ENCODE measurements at regions not wholly inside any gene's neighbourhood (a gene's known extent, or its start where the extent isn't known, plus 50 kb on each side); places are given as distances from the start of the nearest gene placed in this dataset.

GRCh38 chr17:77738751-77739531 lies 219.6 kb upstream of the TNRC6C start:
- peaks cover 0 to 2% (median 0%) of the 10 kb centered on the region in 7 donors for H3K9me3 Mint-ChIP-seq
- no peaks in the 10 kb centered on the region for H3K36me3 ChIP-seq (ENCODE audit: control insufficient read depth, insufficient read depth, low read length)
- no peaks in the 10 kb centered on the region for H3K36me3 Mint-ChIP-seq
- DNase-seq (no peak), ATAC-seq (ENCODE audit: low read depth in 2 of 2) (no peak)
- peaks cover 0 to 5% of the 10 kb centered on the region in 2 experiments for H3K9me3 ChIP-seq (ENCODE audit: control insufficient read depth in 2 of 2, low read length in 2 of 2)
- H3K27ac Mint-ChIP-seq, result no peak overlapping the region
- H3K4me3 Mint-ChIP-seq, result no peak overlapping the region
- no peaks in the 10 kb centered on the region for H3K4me1 ChIP-seq (ENCODE audit: control insufficient read depth, insufficient read depth, low read length, poor library complexity, severe bottlenecking)
- H3K27me3 ChIP-seq (ENCODE audit: control insufficient read depth, insufficient read depth, low read length), result no peaks in the 10 kb centered on the region
- H3K4me3 ChIP-seq (ENCODE audit: low read depth, low read length), result no peak overlapping the region
- H3K4me1 Mint-ChIP-seq, result no peaks in the 10 kb centered on the region
- H3K27ac ChIP-seq (ENCODE audit: insufficient read depth, low read length, poor library complexity, severe bottlenecking), result no peak overlapping the region
- H3K27me3 Mint-ChIP-seq, result peaks cover 18% of the 10 kb centered on the region

- DNase-seq, result no peak
- H3K36me3 Mint-ChIP-seq, result no peaks in the 10 kb centered on the region
- Histone ChIP-seq H3K4me3 (ENCODE audit: low read depth, low read length) (no peak overlapping the region), H3K4me1 (ENCODE audit: control insufficient read depth, insufficient read depth, low read length, poor library complexity, severe bottlenecking) (no peaks in the 10 kb centered on the region), H3K27me3 (ENCODE audit: control insufficient read depth, insufficient read depth, low read length) (no peaks in the 10 kb centered on the region), H3K36me3 (ENCODE audit: control insufficient read depth, insufficient read depth, low read length) (no peaks in the 10 kb centered on the region), H3K9me3 (ENCODE audit: control insufficient read depth in 2 of 2, low read length in 2 of 2) (peaks cover 0 to 5% of the 10 kb centered on the region in 2 experiments), H3K27ac (ENCODE audit: insufficient read depth, low read length, poor library complexity, severe bottlenecking) (no peak overlapping the region)
- peaks cover 0 to 6% (median 0%) of the 10 kb centered on the region in 7 donors for H3K9me3 Mint-ChIP-seq
- H3K27me3 Mint-ChIP-seq, result peaks cover 18% of the 10 kb centered on the region
- H3K27ac Mint-ChIP-seq, result no peak overlapping the region
- H3K4me3 Mint-ChIP-seq, result no peak overlapping the region
- no peak for ATAC-seq (ENCODE audit: low read depth in 2 of 2)
- no peaks in the 10 kb centered on the region for H3K4me1 Mint-ChIP-seq
Observed at GRCh38 chr17:77740481-77740880, 218.0 kb upstream of the TNRC6C start.

GRCh38 chr17:77741109-77741508 lies 217.4 kb upstream of the TNRC6C start:
- Mint-ChIP-seq H3K36me3 (no peaks in the 10 kb centered on the region), H3K9me3 (peaks cover 0 to 6% (median 0%) of the 10 kb centered on the region in 7 donors), H3K4me3 (no peak overlapping the region), H3K27me3 (peaks cover 18% of the 10 kb centered on the region), H3K4me1 (no peaks in the 10 kb centered on the region), H3K27ac (no peak overlapping the region)
- Histone ChIP-seq H3K27ac (ENCODE audit: insufficient read depth, low read length, poor library complexity, severe bottlenecking) (no peak overlapping the region), H3K27me3 (ENCODE audit: control insufficient read depth, insufficient read depth, low read length) (no peaks in the 10 kb centered on the region), H3K36me3 (ENCODE audit: control insufficient read depth, insufficient read depth, low read length) (no peaks in the 10 kb centered on the region), H3K4me1 (ENCODE audit: control insufficient read depth, insufficient read depth, low read length, poor library complexity, severe bottlenecking) (no peaks in the 10 kb centered on the region), H3K9me3 (ENCODE audit: control insufficient read depth in 2 of 2, low read length in 2 of 2) (peaks cover 0 to 5% of the 10 kb centered on the region in 2 experiments), H3K4me3 (ENCODE audit: low read depth, low read length) (no peak overlapping the region)
- ATAC-seq (ENCODE audit: low read depth in 2 of 2) (no peak), DNase-seq (peak in 1 of 3 donors; percentile 40)

GRCh38 chr17:77742579-77742978 lies 215.9 kb upstream of the TNRC6C start:
- ATAC-seq (ENCODE audit: low read depth in 2 of 2) (no peak), DNase-seq (no peak)
- Histone ChIP-seq H3K4me3 (ENCODE audit: low read depth, low read length) (no peak overlapping the region), H3K27ac (ENCODE audit: insufficient read depth, low read length, poor library complexity, severe bottlenecking) (no peak overlapping the region), H3K4me1 (ENCODE audit: control insufficient read depth, insufficient read depth, low read length, poor library complexity, severe bottlenecking) (no peaks in the 10 kb centered on the region), H3K27me3 (ENCODE audit: control insufficient read depth, insufficient read depth, low read length) (no peaks in the 10 kb centered on the region), H3K9me3 (ENCODE audit: control insufficient read depth in 2 of 2, low read length in 2 of 2) (peaks cover 0 to 5% of the 10 kb centered on the region in 2 experiments), H3K36me3 (ENCODE audit: control insufficient read depth, insufficient read depth, low read length) (no peaks in the 10 kb centered on the region)
- no peak overlapping the region for H3K4me3 Mint-ChIP-seq
- H3K27me3 Mint-ChIP-seq, result peaks cover 16% of the 10 kb centered on the region
- peaks cover 0 to 6% (median 0%) of the 10 kb centered on the region in 7 donors for H3K9me3 Mint-ChIP-seq
- H3K4me1 Mint-ChIP-seq, result no peaks in the 10 kb centered on the region
- no peaks in the 10 kb centered on the region for H3K36me3 Mint-ChIP-seq
- no peak overlapping the region for H3K27ac Mint-ChIP-seq

- no peak overlapping the region for H3K4me3 ChIP-seq (ENCODE audit: low read depth, low read length)
- no peak overlapping the region for H3K27ac ChIP-seq (ENCODE audit: insufficient read depth, low read length, poor library complexity, severe bottlenecking)
- DNase-seq (no peak), ATAC-seq (ENCODE audit: low read depth in 2 of 2) (no peak)
- peaks cover 0 to 6% (median 0%) of the 10 kb centered on the region in 7 donors for H3K9me3 Mint-ChIP-seq
- no peaks in the 10 kb centered on the region for H3K4me1 ChIP-seq (ENCODE audit: control insufficient read depth, insufficient read depth, low read length, poor library complexity, severe bottlenecking)
- H3K4me3 Mint-ChIP-seq, result no peak overlapping the region
- peaks cover 0 to 5% of the 10 kb centered on the region in 2 experiments for H3K9me3 ChIP-seq (ENCODE audit: control insufficient read depth in 2 of 2, low read length in 2 of 2)
- no peaks in the 10 kb centered on the region for H3K4me1 Mint-ChIP-seq
- H3K27me3 Mint-ChIP-seq, result peaks cover 7% of the 10 kb centered on the region
- H3K27me3 ChIP-seq (ENCODE audit: control insufficient read depth, insufficient read depth, low read length), result no peaks in the 10 kb centered on the region
- no peaks in the 10 kb centered on the region for H3K36me3 ChIP-seq (ENCODE audit: control insufficient read depth, insufficient read depth, low read length)
- peak overlapping the region in 1 of 3 donors; percentile 65 for H3K27ac Mint-ChIP-seq
- no peaks in the 10 kb centered on the region for H3K36me3 Mint-ChIP-seq
Observed at GRCh38 chr17:77744066-77744988, 214.2 kb upstream of the TNRC6C start.

GRCh38 chr17:77745702-77746101 lies 212.8 kb upstream of the TNRC6C start:
- Mint-ChIP-seq H3K4me3 (no peak overlapping the region), H3K4me1 (no peaks in the 10 kb centered on the region), H3K9me3 (peaks cover 0 to 6% (median 0%) of the 10 kb centered on the region in 7 donors), H3K36me3 (no peaks in the 10 kb centered on the region), H3K27ac (no peak overlapping the region), H3K27me3 (peaks cover 4% of the 10 kb centered on the region)
- Histone ChIP-seq H3K4me3 (ENCODE audit: low read depth, low read length) (no peak overlapping the region), H3K27me3 (ENCODE audit: control insufficient read depth, insufficient read depth, low read length) (no peaks in the 10 kb centered on the region), H3K36me3 (ENCODE audit: control insufficient read depth, insufficient read depth, low read length) (no peaks in the 10 kb centered on the region), H3K27ac (ENCODE audit: insufficient read depth, low read length, poor library complexity, severe bottlenecking) (no peak overlapping the region), H3K9me3 (ENCODE audit: control insufficient read depth in 2 of 2, low read length in 2 of 2) (peaks cover 0 to 5% of the 10 kb centered on the region in 2 experiments), H3K4me1 (ENCODE audit: control insufficient read depth, insufficient read depth, low read length, poor library complexity, severe bottlenecking) (no peaks in the 10 kb centered on the region)
- DNase-seq (no peak), ATAC-seq (ENCODE audit: low read depth in 2 of 2) (no peak)

GRCh38 chr17:77746393-77746792 lies 212.1 kb upstream of the TNRC6C start:
- H3K27ac ChIP-seq (ENCODE audit: insufficient read depth, low read length, poor library complexity, severe bottlenecking), result no peak overlapping the region
- Mint-ChIP-seq H3K27ac (no peak overlapping the region), H3K9me3 (peaks cover 0 to 6% (median 0%) of the 10 kb centered on the region in 7 donors), H3K4me3 (no peak overlapping the region), H3K36me3 (no peaks in the 10 kb centered on the region), H3K4me1 (no peaks in the 10 kb centered on the region), H3K27me3 (peaks cover 9% of the 10 kb centered on the region)
- no peaks in the 10 kb centered on the region for H3K36me3 ChIP-seq (ENCODE audit: control insufficient read depth, insufficient read depth, low read length)
- H3K4me3 ChIP-seq (ENCODE audit: low read depth, low read length), result no peak overlapping the region
- no peak for DNase-seq
- H3K9me3 ChIP-seq (ENCODE audit: control insufficient read depth in 2 of 2, low read length in 2 of 2), result peaks cover 0 to under 1% of the 10 kb centered on the region in 2 experiments
- H3K4me1 ChIP-seq (ENCODE audit: control insufficient read depth, insufficient read depth, low read length, poor library complexity, severe bottlenecking), result no peaks in the 10 kb centered on the region
- H3K27me3 ChIP-seq (ENCODE audit: control insufficient read depth, insufficient read depth, low read length), result no peaks in the 10 kb centered on the region
- ATAC-seq (ENCODE audit: low read depth in 2 of 2), result no peak
